ENCODE measurements at regions not wholly inside any gene's neighbourhood (a gene's known extent, or its start where the extent isn't known, plus 50 kb on each side); places are given as distances from the start of the nearest gene placed in this dataset.

DNA sequence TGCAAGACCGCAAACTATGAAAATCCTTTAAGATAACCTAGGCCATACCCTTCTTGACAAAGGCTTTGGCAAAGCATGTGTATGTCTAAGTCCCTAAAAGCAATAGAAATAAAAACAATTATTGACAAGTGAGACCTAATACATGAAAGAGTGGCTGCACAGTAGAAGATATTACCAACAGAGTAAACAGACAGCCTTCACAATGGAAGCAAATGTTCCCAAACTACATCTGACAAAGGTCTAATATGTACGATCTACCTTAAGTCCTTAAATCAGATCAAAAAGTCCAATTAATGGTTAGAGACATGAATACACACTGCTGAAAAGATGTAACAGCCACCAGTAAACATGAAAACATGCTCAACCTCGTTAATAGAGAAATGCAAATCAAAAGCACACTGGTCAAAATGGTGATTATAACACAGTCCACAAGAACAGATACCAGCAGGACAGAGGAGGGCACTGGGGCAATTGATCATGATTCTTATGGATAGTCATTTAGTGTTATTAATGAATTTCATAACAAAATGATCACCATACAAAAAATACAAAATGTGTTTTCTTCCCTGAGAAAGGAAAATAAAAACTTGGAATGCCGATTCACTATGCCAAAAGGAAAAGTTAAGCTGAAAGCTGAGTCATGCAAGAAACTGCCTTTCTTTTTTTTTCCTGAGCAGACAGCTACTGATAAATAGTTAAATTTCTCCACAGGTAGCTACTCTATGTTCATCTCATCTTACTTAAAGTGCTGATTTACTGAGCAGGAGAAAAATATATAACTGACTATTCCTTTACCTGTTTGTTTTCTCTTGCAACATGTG, 102.6 kb upstream of the VPREB1 start:
- TF ChIP-seq, protein P1, sequence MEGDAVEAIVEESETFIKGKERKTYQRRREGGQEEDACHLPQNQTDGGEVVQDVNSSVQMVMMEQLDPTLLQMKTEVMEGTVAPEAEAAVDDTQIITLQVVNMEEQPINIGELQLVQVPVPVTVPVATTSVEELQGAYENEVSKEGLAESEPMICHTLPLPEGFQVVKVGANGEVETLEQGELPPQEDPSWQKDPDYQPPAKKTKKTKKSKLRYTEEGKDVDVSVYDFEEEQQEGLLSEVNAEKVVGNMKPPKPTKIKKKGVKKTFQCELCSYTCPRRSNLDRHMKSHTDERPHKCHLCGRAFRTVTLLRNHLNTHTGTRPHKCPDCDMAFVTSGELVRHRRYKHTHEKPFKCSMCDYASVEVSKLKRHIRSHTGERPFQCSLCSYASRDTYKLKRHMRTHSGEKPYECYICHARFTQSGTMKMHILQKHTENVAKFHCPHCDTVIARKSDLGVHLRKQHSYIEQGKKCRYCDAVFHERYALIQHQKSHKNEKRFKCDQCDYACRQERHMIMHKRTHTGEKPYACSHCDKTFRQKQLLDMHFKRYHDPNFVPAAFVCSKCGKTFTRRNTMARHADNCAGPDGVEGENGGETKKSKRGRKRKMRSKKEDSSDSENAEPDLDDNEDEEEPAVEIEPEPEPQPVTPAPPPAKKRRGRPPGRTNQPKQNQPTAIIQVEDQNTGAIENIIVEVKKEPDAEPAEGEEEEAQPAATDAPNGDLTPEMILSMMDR (IDR thresholded peaks at IDR 0.05): no peak
- TF ChIP-seq POLR2A (IDR thresholded peaks at IDR 0.05) (no peak), POLR2AphosphoS5 (IDR thresholded peaks at IDR 0.05) (no peak), EP300 (IDR thresholded peaks at IDR 0.05; ENCODE audit: low read depth) (no peak)
